Skin of body (tissue), 1 donor: ENCODE measurements at regions not wholly inside any gene's neighbourhood (a gene's known extent, or its start where the extent isn't known, plus 50 kb on each side); places are given as distances from the start of the nearest gene placed in this dataset.
"Not testable (repeated sequence)": the region's sequence is repeated elsewhere in the genome, so short reads cannot be mapped to it uniquely, and the experiment has no call there.

Experiments
- DNase-seq: peaks from one replicate; lab custom pipeline; 2025; lab: John Stamatoyannopoulos, UW

DNA sequence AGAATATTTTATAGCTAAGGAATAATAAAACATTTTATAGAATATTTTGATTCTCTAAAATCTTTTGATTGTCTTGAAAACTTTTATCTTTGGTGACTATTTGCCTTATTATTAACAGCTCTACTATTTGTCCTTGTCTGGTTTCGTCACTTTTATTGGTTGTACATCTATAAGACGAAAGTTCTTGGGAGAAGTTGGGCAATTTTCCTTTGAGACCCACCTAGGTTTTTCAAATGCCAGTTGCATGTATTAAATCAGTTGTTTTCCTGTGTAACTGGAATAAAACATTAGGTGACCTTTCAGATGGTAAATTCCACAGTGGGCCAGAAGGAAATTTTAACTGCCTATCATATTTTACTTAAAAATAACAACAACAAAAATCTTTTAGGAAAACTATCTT lies 1245.7 kb downstream of the SI start:
- no peak for DNase-seq

DNA sequence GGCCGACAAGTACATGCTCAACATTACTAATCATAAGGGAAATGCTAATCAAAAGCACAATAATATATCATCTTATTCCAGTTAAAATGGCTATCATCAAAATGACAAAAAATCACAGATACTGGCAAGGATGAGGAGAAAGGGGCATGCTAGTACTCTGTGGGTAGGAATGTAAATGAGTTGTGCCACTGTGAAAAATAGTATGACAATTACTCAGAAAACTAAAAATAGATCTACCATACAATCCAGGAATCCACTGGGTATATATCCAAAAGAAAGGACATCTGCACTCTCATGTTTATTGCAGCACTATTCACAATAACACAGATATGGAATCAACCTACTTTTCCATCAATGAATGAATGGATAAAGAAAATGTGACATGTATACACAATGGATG lies 1256.5 kb downstream of the SI start:
- DNase-seq: no peak

DNA sequence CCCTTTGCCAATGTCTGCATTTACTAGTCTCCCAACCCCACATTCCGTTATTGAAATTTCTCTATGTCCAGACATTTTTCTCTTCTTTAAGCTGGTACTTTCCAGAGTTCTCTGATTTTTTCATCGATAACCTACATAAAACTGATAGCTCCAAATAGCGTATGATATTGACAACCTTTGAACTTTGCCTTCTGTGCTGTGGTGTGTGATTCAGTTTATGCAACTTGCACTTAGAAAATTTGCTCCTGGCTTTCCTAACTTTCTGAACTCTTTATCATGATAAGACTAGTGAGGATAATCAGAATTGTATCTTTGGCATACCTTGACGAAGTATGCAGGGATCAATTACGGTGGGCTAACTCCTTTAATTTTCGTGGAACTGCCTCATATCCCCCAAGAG lies 1261.3 kb downstream of the SI start:
- DNase-seq: no peak

DNA sequence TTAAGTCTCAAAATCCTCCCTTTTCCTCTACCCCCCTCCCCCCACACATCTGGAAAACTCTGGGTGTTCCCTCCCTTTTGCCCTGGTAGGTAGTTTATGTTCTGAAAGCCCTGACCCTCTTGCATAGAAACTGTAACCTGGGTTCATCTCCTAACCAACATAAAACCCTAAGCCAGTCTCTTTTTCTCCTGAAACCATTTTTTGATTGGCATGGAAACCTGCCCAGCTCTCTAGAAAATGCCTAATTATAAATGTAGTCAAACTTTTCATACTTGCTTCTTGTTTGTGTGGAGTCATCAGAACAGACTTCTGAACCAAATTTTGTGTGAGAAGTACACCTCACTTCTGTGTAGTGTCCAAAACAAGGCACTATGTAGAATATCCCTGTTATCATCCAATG lies 1264.4 kb downstream of the SI start:
- DNase-seq: no peak

DNA sequence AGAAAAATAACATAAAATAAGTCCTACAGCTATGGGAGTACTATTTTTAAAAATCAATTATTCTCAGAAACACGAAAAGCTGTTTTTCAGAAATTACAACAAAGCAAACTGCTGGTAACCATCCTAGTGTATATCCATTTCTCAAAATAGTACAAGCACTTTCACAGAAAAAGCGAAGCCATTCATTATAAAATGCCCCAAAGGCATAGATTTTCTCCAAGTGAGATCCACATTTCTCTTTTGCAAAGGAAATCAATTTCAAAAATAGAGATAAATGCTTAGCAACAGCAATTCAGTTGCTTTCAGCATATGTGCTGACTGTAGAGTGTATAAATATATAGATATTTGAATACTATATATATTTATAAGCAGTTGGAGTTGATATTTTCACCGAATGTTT lies 1266.3 kb downstream of the SI start:
- DNase-seq: no peak

DNA sequence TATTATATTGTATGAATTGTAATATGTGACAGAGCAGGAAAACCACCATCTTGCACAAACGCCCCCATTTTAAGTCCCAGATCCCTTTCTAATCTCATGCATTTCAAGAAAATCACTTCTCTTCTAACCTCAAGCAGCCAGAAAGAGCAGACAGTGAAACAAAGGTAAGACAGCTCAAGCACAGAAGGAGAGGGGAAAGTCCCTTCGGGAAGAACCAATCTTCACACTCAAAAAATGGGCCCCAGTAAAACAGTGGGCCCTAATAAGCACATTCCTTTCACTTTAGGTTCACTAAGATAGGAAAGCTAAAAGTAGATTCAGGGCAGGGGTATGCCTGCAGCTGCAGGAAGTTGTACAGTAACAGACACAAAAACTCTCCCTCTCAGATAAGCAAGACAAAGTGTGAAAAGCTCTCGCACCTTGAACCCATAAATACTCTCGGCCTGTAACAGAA lies 1268.7 kb downstream of the SI start:
- no peak for DNase-seq

DNA sequence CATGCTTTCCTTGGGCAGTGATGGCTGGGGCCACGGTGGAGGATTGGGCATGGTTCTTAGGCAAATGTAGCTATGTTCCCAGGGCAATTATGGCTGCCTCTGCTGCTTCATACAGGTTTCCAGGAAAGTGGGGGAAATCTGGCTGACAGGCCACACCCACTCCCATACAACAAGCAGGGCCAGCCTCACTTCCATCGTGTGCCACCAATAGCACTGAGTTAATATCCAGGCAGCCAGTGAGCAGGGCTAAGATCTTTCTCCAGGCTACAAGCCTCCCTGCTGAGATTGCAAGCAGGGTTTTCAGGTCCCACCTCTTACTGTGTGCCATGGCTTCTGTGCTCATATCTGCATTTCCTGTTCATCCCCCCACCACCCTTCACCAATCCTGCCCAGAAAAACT lies 1291.9 kb downstream of the SI start:
- no peak for DNase-seq

DNA sequence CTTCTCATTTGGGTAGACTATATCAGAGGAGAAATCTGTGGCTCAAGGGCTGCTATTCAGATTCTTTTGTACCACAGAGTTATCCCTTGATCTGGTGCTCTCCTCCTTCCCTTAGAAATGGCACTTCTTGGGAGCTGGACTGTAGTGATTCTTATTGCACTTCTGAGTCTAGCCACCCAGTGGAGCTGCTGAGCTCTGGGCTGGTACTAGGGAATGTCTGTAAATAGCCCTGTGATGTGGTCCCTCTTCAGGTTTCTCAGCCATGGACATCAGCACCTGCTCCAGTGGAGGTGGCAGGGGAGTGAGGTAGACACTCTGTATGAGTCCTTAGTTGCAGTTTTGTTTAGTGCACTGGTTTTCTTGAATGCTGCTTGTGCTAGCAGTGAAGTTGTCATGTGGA lies 1292.6 kb downstream of the SI start:
- no peak for DNase-seq

DNA sequence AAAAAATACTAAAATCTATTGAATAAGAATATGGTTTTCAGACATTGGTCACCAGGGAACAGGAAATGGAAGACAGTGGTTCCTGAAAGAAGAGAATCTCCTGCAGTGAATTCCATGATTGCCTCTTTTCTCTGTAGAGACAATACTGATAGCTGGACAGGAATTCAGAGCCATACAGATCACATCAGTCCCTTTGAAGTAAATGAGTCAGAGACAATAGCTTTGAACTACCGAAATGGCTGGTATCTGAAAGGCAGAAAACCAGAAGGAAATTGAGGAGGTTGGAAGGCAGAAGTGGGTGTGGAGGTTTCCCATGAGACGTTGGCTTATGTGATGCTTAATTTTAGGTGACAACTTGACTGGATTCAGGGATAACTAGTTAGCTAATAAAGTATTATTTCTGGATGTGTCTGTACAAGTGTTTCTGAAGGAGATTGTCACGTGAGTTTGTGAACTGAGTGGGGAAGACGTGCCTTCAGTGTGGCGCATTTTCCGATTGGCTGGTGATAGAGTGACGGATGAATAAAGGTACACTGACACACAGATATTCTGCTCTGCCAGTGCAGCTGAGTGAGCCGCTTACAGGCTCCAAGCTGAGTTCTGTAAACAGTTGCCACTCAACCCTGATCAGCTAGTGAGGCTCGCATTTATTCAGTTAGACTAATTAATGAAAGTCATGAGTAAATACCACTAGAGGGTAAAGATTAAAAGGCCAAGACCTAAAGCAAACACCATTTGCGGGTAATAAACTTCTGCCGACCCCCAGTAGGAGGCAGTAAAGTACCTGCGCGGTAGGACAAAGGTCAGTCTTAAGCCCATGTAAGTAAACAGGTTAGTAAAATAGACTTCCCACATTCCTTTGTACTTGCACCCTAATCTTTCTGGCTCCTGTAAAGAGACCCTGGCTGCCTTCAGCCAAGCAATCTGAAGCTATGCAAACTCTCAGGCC lies 1298.6 kb downstream of the SI start:
- DNase-seq: no peak

DNA sequence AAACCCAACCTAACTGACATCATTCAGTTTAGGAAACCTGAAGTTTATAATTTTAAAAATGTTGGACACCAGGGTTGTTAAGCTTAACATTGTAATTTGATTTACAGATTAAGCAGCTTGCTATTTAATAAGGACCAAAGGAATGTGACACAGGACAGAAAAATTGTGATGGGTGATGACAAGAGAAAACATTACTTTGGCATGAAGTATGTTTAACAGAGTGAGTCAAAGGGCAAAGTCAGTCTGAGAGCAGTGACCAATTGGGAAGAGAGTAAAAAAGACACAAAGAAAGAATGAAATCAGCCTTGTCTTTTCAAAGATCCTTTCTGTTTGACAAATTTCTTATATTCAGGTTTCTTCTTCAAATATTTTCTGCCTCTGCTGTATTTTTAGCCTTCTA lies 1301.6 kb downstream of the SI start:
- DNase-seq: no peak

DNA sequence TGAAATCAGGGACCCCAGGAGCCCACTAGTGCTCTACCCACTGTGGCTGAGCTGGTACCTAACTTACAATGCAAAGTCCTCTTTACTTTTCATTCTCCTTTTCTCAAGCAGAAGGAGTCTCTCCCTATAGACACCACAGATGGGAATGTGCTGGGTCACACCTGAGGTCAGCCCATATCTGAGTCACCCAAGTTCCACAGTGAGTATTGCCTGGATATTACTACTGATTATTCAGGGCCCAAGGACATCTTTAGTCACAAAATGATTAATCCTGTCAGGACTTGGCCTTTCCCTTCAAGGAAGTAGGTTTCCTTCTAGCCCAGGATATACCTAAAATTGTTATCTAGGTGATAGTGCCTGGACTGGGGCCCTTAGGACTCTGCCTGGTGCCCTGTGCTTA lies 1305.2 kb downstream of the SI start:
- no peak for DNase-seq

DNA sequence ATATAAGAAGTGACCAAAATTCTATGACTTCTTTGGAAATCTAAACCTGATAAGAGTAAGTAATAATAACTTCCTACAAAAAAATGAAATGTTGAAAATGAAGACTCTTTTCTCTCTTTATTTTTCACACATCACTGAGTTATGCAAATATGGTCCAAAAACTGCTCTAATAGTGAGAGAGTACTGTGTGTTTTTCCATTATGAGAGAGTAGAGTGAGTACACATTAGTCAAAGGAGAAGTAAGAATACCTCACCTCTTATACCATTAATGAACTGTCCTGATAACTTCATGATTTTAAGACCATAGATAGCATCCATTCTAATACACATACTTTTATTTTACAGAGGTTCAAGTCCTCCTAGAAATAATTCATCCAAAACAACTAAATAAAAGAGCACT lies 1310.2 kb downstream of the SI start:
- no peak for DNase-seq

DNA sequence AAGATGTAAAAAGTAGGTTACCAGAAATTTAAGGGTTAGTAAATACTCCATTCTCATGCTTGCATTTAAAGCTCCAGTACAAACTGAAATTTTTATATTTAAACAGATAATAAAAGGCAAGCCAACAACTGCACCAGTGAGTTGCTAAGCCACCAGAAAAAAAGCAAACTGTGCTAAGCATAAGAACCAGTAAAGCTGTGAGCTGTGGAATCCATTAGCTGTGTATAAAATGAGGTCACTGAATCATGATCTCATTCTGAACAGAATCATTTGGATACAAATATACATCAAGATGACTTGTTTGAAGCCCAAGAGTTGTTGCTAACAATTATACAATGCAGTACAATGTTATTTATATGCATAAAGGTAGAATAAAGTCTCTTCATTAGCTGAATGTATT lies 1312.2 kb downstream of the SI start:
- no peak for DNase-seq

DNA sequence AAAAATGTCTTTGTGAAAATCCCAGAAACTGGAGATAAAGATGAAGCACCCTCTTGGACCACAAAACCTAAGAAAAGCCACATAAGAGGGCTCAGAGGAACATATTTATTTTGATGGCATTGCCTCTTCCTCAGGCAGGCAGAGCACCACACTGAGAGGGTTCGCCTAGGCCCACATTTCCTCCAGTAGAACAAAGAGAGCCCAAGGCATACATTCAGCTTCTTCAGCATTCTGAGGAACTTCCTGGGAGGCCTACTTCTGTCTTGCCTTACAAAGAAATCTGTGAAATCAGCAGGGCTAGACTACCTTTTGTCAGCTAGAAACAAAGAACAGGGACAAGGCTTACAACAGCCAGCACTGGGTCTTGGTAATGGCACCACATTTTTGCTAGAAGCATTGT lies 1325.3 kb downstream of the SI start:
- DNase-seq: no peak

DNA sequence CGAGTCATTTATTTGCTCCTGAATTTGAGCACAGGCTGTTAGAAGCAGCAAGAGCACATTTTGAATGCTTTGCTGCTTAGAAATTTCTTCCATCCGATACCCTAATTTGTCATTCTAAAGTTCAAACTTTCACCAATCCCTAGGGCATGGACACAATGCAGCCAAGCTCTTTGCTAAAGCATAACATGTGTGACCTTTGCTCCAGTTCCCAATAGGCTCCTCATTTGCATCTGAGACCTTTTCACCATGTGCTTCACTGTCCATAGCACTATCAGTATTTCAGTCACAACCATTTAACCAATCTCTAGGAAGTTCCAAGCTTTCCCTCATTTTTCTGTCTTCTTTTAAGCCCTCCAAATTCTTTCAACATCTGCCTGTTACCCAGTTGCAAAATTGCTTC lies 1333.1 kb downstream of the SI start:
- DNase-seq: no peak

DNA sequence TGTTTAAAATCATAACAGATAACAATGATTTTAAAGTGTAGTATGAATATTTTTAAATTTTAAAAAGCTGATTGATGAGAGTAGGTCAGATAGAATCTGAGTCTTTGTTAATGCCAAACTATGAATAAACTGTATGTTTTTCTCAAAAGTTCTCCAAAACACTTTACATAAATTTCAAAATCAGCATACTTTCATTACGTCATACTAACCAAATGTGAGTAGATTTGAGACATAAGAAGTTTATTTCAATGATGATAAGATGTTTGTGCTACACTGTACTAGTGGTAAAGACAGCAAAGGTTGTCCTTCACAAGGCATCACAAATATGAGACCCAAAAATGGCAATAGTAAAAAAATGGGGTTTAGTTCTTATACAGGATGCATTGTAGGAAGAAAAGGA lies 1342.9 kb downstream of the SI start:
- no peak for DNase-seq

DNA sequence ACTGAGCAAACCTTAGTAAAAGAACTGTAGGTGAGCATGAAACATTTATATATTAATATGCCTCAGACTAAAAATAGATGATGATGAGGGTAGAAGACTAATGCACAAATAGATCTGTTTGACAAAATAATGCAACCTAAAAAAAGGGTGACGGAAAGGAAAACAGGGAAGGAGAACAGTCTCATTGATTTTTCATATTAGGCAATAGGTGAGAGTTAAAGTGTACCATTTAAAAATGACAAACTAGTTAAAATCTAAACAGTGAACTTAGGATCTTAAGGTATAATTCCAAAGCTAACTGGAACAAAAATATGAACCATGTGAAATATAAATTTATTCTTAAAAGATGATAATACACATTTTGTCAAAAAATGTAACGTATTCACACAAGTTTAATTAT lies 1347.6 kb downstream of the SI start:
- no peak for DNase-seq

DNA sequence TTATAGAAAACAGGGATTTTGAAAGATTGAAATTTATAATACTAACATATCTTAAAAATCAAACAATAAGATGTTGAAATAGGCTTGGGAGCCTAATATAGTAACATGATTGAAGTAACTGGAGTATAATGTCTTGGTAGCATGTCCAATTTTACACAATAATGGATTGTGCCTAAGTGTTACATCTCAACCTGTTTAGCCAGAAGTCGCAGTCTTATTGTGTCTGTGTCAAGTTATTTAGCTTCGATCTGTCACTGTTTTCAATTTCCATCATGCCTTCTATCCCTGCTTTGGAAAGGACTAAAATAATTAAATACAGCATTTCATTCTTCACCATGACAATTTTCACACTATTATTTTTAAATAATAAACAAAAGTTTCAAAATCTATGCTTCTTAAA lies 1352.2 kb downstream of the SI start:
- DNase-seq: no peak

DNA sequence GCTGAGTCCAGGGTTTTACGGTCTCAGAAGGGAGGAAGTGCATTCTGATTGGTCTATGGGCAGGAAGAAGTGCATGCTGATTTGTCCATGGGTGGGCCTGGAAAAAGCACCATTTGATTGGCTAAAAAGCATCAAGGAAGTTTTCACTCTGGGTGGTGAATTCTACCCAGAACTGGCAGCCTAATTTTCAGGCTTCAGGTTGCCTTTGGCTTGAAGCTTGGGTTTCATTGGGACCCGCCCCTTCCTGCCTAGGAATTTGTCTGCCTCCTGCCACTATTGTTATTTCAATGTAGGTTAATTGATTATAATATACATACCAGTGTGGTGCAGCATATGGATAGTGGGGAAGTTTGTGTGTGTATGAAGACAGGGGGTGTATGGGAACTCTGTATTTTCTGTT lies 1355.9 kb downstream of the SI start:
- DNase-seq: no peak

DNA sequence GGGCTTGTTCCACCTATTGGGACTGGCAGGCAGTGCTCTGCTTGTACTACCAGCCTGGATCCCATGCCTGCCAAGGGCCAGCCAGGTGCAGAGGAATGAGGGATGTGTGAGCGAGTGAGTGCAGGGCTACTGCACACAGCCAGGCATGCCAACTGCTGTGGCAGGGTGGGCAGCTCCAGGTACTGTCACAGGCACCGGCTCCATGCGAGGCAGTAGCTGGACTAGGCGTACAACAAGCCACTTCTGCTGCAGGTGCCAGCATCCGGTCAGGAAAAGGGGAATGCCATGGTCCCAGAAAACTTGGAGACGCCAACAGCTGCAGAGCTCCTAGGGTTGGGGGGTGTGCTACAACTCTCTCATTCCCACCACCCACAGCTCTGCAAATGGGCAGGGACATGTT lies 1356.7 kb downstream of the SI start:
- no peak for DNase-seq

DNA sequence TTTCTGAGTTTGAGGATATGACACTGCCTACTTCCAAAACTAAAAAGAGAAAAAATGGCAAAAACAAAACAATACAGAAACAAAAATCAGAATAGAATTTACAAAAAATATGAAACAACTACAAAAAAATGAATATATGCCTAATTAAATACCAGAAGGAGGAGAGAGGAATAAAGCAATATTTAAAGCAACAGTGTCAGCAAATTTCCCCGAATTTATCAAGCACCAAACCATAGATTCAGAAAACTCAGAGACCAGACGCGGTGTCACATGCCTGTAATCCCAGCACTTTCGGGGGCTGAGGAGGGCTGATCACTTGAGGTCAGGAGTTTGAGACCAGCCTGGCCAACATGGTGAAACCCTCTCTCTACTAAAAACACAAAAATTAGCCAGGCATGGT lies 1360.9 kb downstream of the SI start:
- DNase-seq: no peak

DNA sequence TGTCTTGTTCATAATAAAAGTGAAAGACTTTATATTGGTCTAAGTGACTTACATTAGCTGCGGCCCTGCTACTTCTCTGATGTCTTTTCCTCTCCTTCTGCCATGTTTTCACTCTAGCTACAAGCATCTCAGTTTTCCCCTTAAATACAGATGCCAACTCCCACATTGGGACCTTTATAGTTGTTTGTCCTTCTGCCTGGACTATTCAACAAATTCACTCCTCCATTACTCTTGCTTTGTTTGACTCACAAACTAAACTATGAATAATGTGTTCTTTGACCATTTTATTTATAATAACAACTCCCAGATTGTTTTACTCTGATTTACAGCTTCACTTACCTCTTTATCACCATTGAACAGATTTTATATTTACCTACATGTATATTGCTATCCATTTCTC lies 1369.9 kb downstream of the SI start:
- no peak for DNase-seq

DNA sequence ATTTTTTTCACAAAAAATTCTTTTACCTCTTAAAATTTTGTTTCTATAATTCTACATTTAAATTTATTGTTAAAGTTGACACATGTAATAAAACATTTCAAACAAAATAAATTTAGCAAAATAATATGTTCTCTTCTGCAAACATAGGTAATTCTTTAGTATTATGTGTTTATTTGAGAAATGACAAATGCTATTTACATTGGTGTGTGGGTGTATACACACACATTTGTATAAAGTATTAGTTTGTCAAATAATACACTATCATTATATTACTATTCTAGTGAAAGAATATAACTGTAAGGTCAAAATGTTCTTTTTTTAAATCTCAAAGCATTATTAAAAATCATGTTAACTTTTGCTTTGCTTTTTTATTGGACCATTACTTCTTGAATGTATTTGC lies 1370.6 kb downstream of the SI start:
- no peak for DNase-seq

DNA sequence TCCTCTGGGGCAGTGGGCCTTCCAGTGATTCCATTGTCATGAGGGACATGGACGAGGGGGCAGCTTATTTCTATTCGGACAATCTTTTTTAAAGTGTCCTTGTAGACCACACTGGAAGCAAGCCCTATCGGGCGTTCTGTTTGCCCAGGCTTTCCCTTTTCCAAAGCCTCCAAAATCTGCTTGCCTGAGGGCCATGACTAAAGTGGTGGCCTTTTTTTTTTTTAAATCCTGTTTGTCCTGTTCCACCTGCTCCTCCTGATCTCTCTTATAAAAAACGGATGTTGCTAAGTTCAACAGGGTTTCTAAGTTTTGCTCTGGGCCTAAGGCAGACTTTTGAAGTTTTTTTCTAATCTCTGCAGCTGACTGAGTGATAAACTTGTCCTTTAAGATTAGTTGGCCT lies 1380.1 kb downstream of the SI start:
- not testable (repeated sequence) for DNase-seq
